Activated T-helper 2 cell treated with anti-CD3 and anti-CD28 coated beads, Interferon-gamma antibody, Interleukin-2, Interleukin-4, amounts not matched to agents 10 μg/mL and 5 μg/mL and 100 μg/mL, durations not matched to agents 14 hours and 24 hours and 36 hours (primary cell): ENCODE measurements at regions not wholly inside any gene's neighbourhood (a gene's known extent, or its start where the extent isn't known, plus 50 kb on each side); places are given as distances from the start of the nearest gene placed in this dataset.
A peak's percentile ranks its signal among the peaks of the same experiment; 100 is the strongest.

Experiments
- DNase-seq: peaks from one replicate; pipeline ENCODE4 v3.0.0; 2021; ENCODE audit warnings: low spot score
- H3K27ac Mint-ChIP-seq: one replicate; pipeline ENCODE4 v1.8.0; 2021; ENCODE audit warnings: mixed read lengths
- H3K27me3 Mint-ChIP-seq: one replicate; pipeline ENCODE4 v1.8.0; 2021; ENCODE audit warnings: low read depth, mixed read lengths
- H3K36me3 Mint-ChIP-seq: one replicate; pipeline ENCODE4 v1.8.0; 2021; ENCODE audit warnings: low read depth, mixed read lengths
- H3K4me1 Mint-ChIP-seq: one replicate; pipeline ENCODE4 v1.8.0; 2021; ENCODE audit warnings: low read depth, mixed read lengths
- H3K4me3 Mint-ChIP-seq: one replicate; pipeline ENCODE4 v1.8.0; 2021; ENCODE audit warnings: low read depth, mild to moderate bottlenecking, moderate library complexity, mixed read lengths
- H3K9me3 Mint-ChIP-seq: one replicate; pipeline ENCODE4 v1.8.0; 2021; ENCODE audit warnings: mixed read lengths
- intact Hi-C: fragments of 100-400 bp; cut with micrococcal nuclease; formaldehyde crosslinking; loops from one replicate; pipeline ENCODE4 v1.15.1; 2023

- Mint-ChIP-seq H3K36me3 (no peaks in the 10 kb centered on the region), H3K27me3 (peaks cover under 1% of the 10 kb centered on the region), H3K4me1 (peaks cover 23% of the 10 kb centered on the region), H3K4me3 (no peak overlapping the region), H3K9me3 (peaks cover 4% of the 10 kb centered on the region), H3K27ac (no peak overlapping the region)
- intact Hi-C loops: loop anchor here (5.0 to 10.0 kb wide), 2 partner anchors 372 to 535 kb away; partner anchors contain the start of gene NRAS
- no peak for DNase-seq
These were observed 168.6 kb downstream of the TRIM33 start for GRCh38 chr1:114342376-114342775.

GRCh38 chr1:114341856-114342255 is 169.1 kb downstream of the TRIM33 start:
- H3K36me3 Mint-ChIP-seq: no peaks in the 10 kb centered on the region
- H3K4me3 Mint-ChIP-seq: no peak overlapping the region
- peaks cover 23% of the 10 kb centered on the region for H3K4me1 Mint-ChIP-seq
- H3K9me3 Mint-ChIP-seq: peaks cover 4% of the 10 kb centered on the region
- no peak overlapping the region for H3K27ac Mint-ChIP-seq
- intact Hi-C loops: loop anchor here (5.0 to 10.0 kb wide), 2 partner anchors 373 to 535 kb away; partner anchors contain the start of gene NRAS
- peaks cover 2% of the 10 kb centered on the region for H3K27me3 Mint-ChIP-seq
- no peak for DNase-seq

GRCh38 chr1:114341299-114341698 is 169.7 kb downstream of the TRIM33 start:
- Mint-ChIP-seq H3K4me1 (peaks cover 21% of the 10 kb centered on the region), H3K36me3 (no peaks in the 10 kb centered on the region), H3K27me3 (peaks cover 2% of the 10 kb centered on the region), H3K9me3 (peaks cover 4% of the 10 kb centered on the region), H3K4me3 (no peak overlapping the region), H3K27ac (no peak overlapping the region)
- intact Hi-C loops: loop anchor here (5.0 to 10.0 kb wide), 2 partner anchors 374 to 534 kb away; partner anchors contain the start of gene NRAS
- no peak for DNase-seq

- Mint-ChIP-seq H3K9me3 (peaks cover 4% of the 10 kb centered on the region), H3K4me3 (no peak overlapping the region), H3K27me3 (peaks cover 2% of the 10 kb centered on the region), H3K27ac (no peak overlapping the region), H3K36me3 (no peaks in the 10 kb centered on the region), H3K4me1 (peaks cover 20% of the 10 kb centered on the region)
- intact Hi-C loops: loop anchor here (5.0 to 10.0 kb wide), 2 partner anchors 374 to 534 kb away; partner anchors contain the start of gene NRAS
- DNase-seq: no peak
These were observed 170.1 kb downstream of the TRIM33 start for GRCh38 chr1:114340892-114341291.

- Mint-ChIP-seq H3K36me3 (no peaks in the 10 kb centered on the region), H3K4me1 (peaks cover 26% of the 10 kb centered on the region), H3K27me3 (peaks cover 2% of the 10 kb centered on the region), H3K9me3 (peaks cover 4% of the 10 kb centered on the region), H3K27ac (no peak overlapping the region), H3K4me3 (no peak overlapping the region)
- intact Hi-C loops: no loop called here
- DNase-seq: no peak
These were observed 171.6 kb downstream of the TRIM33 start for GRCh38 chr1:114339379-114339778.

- intact Hi-C loops: no loop called here
- peaks cover 33% of the 10 kb centered on the region for H3K4me1 Mint-ChIP-seq
These were observed 172.7 kb downstream of the TRIM33 start for GRCh38 chr1:114338191-114338890.

GRCh38 chr1:114337417-114337816 is 173.6 kb downstream of the TRIM33 start:
- Mint-ChIP-seq H3K36me3 (no peaks in the 10 kb centered on the region), H3K4me3 (no peak overlapping the region), H3K27me3 (peaks cover 9% of the 10 kb centered on the region), H3K27ac (no peak overlapping the region), H3K9me3 (peaks cover 4% of the 10 kb centered on the region), H3K4me1 (peaks cover 32% of the 10 kb centered on the region)
- DNase-seq: no peak
- intact Hi-C loops: no loop called here

More at GRCh38 chr1:114338191-114338890, 172.7 kb downstream of the TRIM33 start:
- no peaks in the 10 kb centered on the region for H3K36me3 Mint-ChIP-seq
- no peak overlapping the region for H3K4me3 Mint-ChIP-seq
- peaks cover 4% of the 10 kb centered on the region for H3K9me3 Mint-ChIP-seq
- DNase-seq: no peak
- peaks cover 5% of the 10 kb centered on the region for H3K27me3 Mint-ChIP-seq
- no peak overlapping the region for H3K27ac Mint-ChIP-seq

- intact Hi-C loops: no loop called here
- H3K9me3 Mint-ChIP-seq: peaks cover 4% of the 10 kb centered on the region
- peaks cover 31% of the 10 kb centered on the region for H3K4me1 Mint-ChIP-seq
- no peak for DNase-seq
- peaks cover 9% of the 10 kb centered on the region for H3K27me3 Mint-ChIP-seq
- H3K4me3 Mint-ChIP-seq: no peak overlapping the region
- H3K27ac Mint-ChIP-seq: no peak overlapping the region
- no peaks in the 10 kb centered on the region for H3K36me3 Mint-ChIP-seq
These were observed 174.6 kb downstream of the TRIM33 start for GRCh38 chr1:114336360-114336759.

- intact Hi-C loops: no loop called here
- Mint-ChIP-seq H3K36me3 (no peaks in the 10 kb centered on the region), H3K4me1 (peaks cover 29% of the 10 kb centered on the region), H3K4me3 (no peak overlapping the region), H3K9me3 (no peaks in the 10 kb centered on the region), H3K27me3 (peaks cover 10% of the 10 kb centered on the region), H3K27ac (peak overlapping the region; percentile 35)
- DNase-seq: no peak
These were observed 175.7 kb downstream of the TRIM33 start for GRCh38 chr1:114335273-114335672.

GRCh38 chr1:114334297-114334696 is 176.7 kb downstream of the TRIM33 start:
- Mint-ChIP-seq H3K27ac (no peak overlapping the region), H3K4me1 (peaks cover 32% of the 10 kb centered on the region), H3K27me3 (peaks cover 16% of the 10 kb centered on the region), H3K9me3 (no peaks in the 10 kb centered on the region), H3K36me3 (no peaks in the 10 kb centered on the region), H3K4me3 (no peak overlapping the region)
- intact Hi-C loops: no loop called here
- no peak for DNase-seq

GRCh38 chr1:114333690-114334089 is 177.3 kb downstream of the TRIM33 start:
- Mint-ChIP-seq H3K36me3 (no peaks in the 10 kb centered on the region), H3K27ac (no peak overlapping the region), H3K9me3 (no peaks in the 10 kb centered on the region), H3K4me3 (no peak overlapping the region), H3K4me1 (peaks cover 30% of the 10 kb centered on the region), H3K27me3 (peaks cover 20% of the 10 kb centered on the region)
- no peak for DNase-seq
- intact Hi-C loops: no loop called here

- Mint-ChIP-seq H3K27ac (no peak overlapping the region), H3K36me3 (no peaks in the 10 kb centered on the region), H3K4me1 (peaks cover 30% of the 10 kb centered on the region), H3K4me3 (no peak overlapping the region), H3K27me3 (peaks cover 23% of the 10 kb centered on the region), H3K9me3 (no peaks in the 10 kb centered on the region)
- DNase-seq: no peak
- intact Hi-C loops: no loop called here
These were observed 178.3 kb upstream of the SYT6 start for GRCh38 chr1:114331936-114332335.

- no peak for DNase-seq
- intact Hi-C loops: no loop called here
- no peaks in the 10 kb centered on the region for H3K9me3 Mint-ChIP-seq
- H3K4me1 Mint-ChIP-seq: peaks cover 30% of the 10 kb centered on the region
- peaks cover 23% of the 10 kb centered on the region for H3K27me3 Mint-ChIP-seq
- H3K27ac Mint-ChIP-seq: no peak overlapping the region
- no peak overlapping the region for H3K4me3 Mint-ChIP-seq
- H3K36me3 Mint-ChIP-seq: no peaks in the 10 kb centered on the region
These were observed 176.8 kb upstream of the SYT6 start for GRCh38 chr1:114330451-114330983.
